ENCODE measurements at regions not wholly inside any gene's neighbourhood (a gene's known extent, or its start where the extent isn't known, plus 50 kb on each side); places are given as distances from the start of the nearest gene placed in this dataset.
"Not testable (repeated sequence)": the region's sequence is repeated elsewhere in the genome, so short reads cannot be mapped to it uniquely, and the experiment has no call there.

DNA sequence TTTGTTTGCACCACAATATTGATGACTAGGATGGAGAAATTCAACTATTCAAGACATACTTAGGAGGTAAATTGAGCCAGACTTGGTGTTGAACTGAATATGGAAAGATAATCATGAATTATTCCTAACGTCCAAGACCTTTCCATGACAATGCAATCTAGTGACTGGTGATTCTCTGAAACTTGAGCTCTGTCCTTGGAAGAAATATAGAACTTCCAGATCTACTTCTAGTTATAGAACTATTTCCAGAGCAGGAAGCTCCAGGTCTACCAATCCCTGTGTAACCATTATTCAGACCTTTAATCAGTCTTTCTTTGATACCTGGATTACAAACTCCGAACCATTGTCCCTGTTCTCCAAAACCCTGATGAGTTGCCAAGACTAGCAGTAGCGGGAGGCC lies 272.6 kb upstream of the SLC14A2 start:
- H3K4me3 ChIP-seq (ENCODE audit: low read depth in 2 of 2, low read length in 2 of 2), result no peak overlapping the region
- intact Hi-C loops (cut with micrococcal nuclease; ENCODE audit: unreplicated experiment) (no loop called here), in situ Hi-C loops (cut with HindIII; ENCODE audit: low pct_unique_long_range_greater_than_20kb, low sequenced_read_pairs) (no loop called here)
- no peaks in the 10 kb centered on the region for H3K4me1 ChIP-seq (ENCODE audit: control insufficient read depth, insufficient read depth, low read length)
- DNase-seq (ENCODE audit: low read depth, low spot score) (no peak), ATAC-seq (no peak)
- H3K9me3 ChIP-seq (ENCODE audit: control insufficient read depth, insufficient read depth, low read depth, low read length), result no peaks in the 10 kb centered on the region
- H3K36me3 ChIP-seq (ENCODE audit: control insufficient read depth, insufficient read depth, low read length), result no peaks in the 10 kb centered on the region
- ChIA-PET POLR2A (no interaction called here), CTCF (no interaction called here)
- H3K27ac ChIP-seq (ENCODE audit: low read length), result no peak overlapping the region
- no TSS peak for BruUV-seq (replicated peaks)
- no peaks in the 10 kb centered on the region for H3K27me3 ChIP-seq (ENCODE audit: control insufficient read depth, insufficient read depth, low read length)
- TF ChIP-seq, protein P1, sequence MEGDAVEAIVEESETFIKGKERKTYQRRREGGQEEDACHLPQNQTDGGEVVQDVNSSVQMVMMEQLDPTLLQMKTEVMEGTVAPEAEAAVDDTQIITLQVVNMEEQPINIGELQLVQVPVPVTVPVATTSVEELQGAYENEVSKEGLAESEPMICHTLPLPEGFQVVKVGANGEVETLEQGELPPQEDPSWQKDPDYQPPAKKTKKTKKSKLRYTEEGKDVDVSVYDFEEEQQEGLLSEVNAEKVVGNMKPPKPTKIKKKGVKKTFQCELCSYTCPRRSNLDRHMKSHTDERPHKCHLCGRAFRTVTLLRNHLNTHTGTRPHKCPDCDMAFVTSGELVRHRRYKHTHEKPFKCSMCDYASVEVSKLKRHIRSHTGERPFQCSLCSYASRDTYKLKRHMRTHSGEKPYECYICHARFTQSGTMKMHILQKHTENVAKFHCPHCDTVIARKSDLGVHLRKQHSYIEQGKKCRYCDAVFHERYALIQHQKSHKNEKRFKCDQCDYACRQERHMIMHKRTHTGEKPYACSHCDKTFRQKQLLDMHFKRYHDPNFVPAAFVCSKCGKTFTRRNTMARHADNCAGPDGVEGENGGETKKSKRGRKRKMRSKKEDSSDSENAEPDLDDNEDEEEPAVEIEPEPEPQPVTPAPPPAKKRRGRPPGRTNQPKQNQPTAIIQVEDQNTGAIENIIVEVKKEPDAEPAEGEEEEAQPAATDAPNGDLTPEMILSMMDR (IDR thresholded peaks at IDR 0.05), result no peak
- TF ChIP-seq TCF7L2 (IDR thresholded peaks at IDR 0.05; ENCODE audit: low read depth, low read length) (no peak), SIN3A (IDR thresholded peaks at IDR 0.05; ENCODE audit: borderline replicate concordance, insufficient read depth, low read depth, low read length) (no peak)
- TF ChIP-seq, protein P2, sequence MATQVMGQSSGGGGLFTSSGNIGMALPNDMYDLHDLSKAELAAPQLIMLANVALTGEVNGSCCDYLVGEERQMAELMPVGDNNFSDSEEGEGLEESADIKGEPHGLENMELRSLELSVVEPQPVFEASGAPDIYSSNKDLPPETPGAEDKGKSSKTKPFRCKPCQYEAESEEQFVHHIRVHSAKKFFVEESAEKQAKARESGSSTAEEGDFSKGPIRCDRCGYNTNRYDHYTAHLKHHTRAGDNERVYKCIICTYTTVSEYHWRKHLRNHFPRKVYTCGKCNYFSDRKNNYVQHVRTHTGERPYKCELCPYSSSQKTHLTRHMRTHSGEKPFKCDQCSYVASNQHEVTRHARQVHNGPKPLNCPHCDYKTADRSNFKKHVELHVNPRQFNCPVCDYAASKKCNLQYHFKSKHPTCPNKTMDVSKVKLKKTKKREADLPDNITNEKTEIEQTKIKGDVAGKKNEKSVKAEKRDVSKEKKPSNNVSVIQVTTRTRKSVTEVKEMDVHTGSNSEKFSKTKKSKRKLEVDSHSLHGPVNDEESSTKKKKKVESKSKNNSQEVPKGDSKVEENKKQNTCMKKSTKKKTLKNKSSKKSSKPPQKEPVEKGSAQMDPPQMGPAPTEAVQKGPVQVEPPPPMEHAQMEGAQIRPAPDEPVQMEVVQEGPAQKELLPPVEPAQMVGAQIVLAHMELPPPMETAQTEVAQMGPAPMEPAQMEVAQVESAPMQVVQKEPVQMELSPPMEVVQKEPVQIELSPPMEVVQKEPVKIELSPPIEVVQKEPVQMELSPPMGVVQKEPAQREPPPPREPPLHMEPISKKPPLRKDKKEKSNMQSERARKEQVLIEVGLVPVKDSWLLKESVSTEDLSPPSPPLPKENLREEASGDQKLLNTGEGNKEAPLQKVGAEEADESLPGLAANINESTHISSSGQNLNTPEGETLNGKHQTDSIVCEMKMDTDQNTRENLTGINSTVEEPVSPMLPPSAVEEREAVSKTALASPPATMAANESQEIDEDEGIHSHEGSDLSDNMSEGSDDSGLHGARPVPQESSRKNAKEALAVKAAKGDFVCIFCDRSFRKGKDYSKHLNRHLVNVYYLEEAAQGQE (IDR thresholded peaks at IDR 0.05; ENCODE audit: insufficient read depth in 1 of 2, low read depth in 2 of 2, low read length in 1 of 2), result no peak

DNA sequence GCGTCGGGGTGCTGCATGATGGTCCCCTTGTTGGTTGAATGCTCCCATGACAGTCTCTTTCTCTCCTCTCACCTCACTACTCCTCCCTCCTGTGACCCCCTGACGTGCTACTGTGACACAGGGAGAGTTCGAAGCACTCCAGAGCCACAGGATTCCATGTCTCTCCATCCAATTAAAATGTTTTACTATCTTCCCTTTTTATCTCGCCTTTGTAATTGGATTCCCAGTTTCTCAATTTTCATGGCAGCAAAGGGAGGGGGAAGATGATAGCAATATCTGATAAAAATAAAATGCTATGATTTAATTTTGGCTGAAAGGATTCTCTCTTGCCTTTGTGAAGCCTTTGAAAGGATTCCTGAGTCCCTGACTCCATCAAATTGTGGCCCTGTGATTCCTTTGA lies 271.9 kb upstream of the SLC14A2 start:
- CTCF ChIA-PET, result no interaction called here

DNA sequence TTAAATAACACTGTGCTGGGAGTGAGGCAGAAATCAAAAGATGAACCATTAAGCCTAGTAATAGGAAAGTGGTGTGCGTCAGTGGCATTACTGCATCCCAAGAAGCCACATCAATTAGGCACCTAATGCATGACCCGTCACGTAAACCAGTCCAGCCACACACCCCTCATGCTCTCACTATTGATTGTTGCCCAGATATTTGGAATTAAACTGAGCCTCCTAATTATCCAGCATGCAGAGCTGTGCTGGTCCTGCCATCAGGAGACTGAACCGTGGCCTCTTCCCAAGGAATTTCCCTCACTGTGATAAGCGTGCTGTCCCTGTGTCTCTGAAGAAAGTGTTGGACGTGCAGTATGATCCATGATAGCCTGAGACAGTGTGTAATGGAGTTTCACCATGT lies 270.6 kb upstream of the SLC14A2 start:
- H3K36me3 ChIP-seq (ENCODE audit: control insufficient read depth, insufficient read depth, low read length); in situ Hi-C loops (cut with HindIII; ENCODE audit: low pct_unique_long_range_greater_than_20kb, low sequenced_read_pairs); H3K4me3 ChIP-seq (ENCODE audit: low read depth in 2 of 2, low read length in 2 of 2); CTCF ChIA-PET; BruUV-seq (replicated peaks); intact Hi-C loops (cut with micrococcal nuclease; ENCODE audit: unreplicated experiment); ATAC-seq; DNase-seq (ENCODE audit: low read depth, low spot score); H3K27me3 ChIP-seq (ENCODE audit: control insufficient read depth, insufficient read depth, low read length); H3K9me3 ChIP-seq (ENCODE audit: control insufficient read depth, insufficient read depth, low read depth, low read length); POLR2A ChIA-PET; H3K4me1 ChIP-seq (ENCODE audit: control insufficient read depth, insufficient read depth, low read length); H3K27ac ChIP-seq (ENCODE audit: low read length): not testable (repeated sequence)

More for the DNA sequence above, 271.9 kb upstream of the SLC14A2 start:
- in situ Hi-C loops (cut with HindIII; ENCODE audit: low pct_unique_long_range_greater_than_20kb, low sequenced_read_pairs), result no loop called here
- ATAC-seq (no peak), DNase-seq (ENCODE audit: low read depth, low spot score) (no peak)
- intact Hi-C loops (cut with micrococcal nuclease; ENCODE audit: unreplicated experiment), result no loop called here
- no peaks in the 10 kb centered on the region for H3K27me3 ChIP-seq (ENCODE audit: control insufficient read depth, insufficient read depth, low read length)
- H3K27ac ChIP-seq (ENCODE audit: low read length), result no peak overlapping the region
- H3K36me3 ChIP-seq (ENCODE audit: control insufficient read depth, insufficient read depth, low read length), result no peaks in the 10 kb centered on the region
- POLR2A ChIA-PET, result no interaction called here
- no peak overlapping the region for H3K4me3 ChIP-seq (ENCODE audit: low read depth in 2 of 2, low read length in 2 of 2)
- H3K9me3 ChIP-seq (ENCODE audit: control insufficient read depth, insufficient read depth, low read depth, low read length), result no peaks in the 10 kb centered on the region
- H3K4me1 ChIP-seq (ENCODE audit: control insufficient read depth, insufficient read depth, low read length), result no peaks in the 10 kb centered on the region
- TF ChIP-seq SIN3A (IDR thresholded peaks at IDR 0.05; ENCODE audit: borderline replicate concordance, insufficient read depth, low read depth, low read length) (no peak), TCF7L2 (IDR thresholded peaks at IDR 0.05; ENCODE audit: low read depth, low read length) (no peak), POLR2AphosphoS5 (IDR thresholded peaks at IDR 0.05; ENCODE audit: low read depth, low read length) (no peak)
- TF ChIP-seq, protein P2 (IDR thresholded peaks at IDR 0.05; ENCODE audit: insufficient read depth in 1 of 2, low read depth in 2 of 2, low read length in 1 of 2), result no peak
- TF ChIP-seq, protein P1 (IDR thresholded peaks at IDR 0.05), result no peak
- BruUV-seq (replicated peaks), result no TSS peak

Measured in Panc1 (cell line).